NT2/D1 (cell line): ENCODE measurements at regions not wholly inside any gene's neighbourhood (a gene's known extent, or its start where the extent isn't known, plus 50 kb on each side); places are given as distances from the start of the nearest gene placed in this dataset.

Source experiments
- SUZ12 ChIP-seq: IDR thresholded peaks from 2 replicates; pipeline ENCODE4 v1.6.1; 2011; ENCODE audit not compliant: insufficient read length, insufficient read depth; ENCODE audit errors: extremely low read depth
- YY1 ChIP-seq: IDR thresholded peaks from 2 replicates; pipeline ENCODE4 v1.6.1; 2011; ENCODE audit not compliant: insufficient read length, insufficient read depth
- ZNF274 ChIP-seq: IDR thresholded peaks from 2 replicates; pipeline ENCODE4 v1.6.1; 2011; ENCODE audit warnings: mild to moderate bottlenecking, low read depth, low read length

GRCh38 chr2:235283246-235283645 is 210.6 kb upstream of the AGAP1 start:
- TF ChIP-seq SUZ12 (no peak), YY1 (no peak), ZNF274 (no peak)
